SK-N-SH (cell line): ENCODE measurements at regions not wholly inside any gene's neighbourhood (a gene's known extent, or its start where the extent isn't known, plus 50 kb on each side); places are given as distances from the start of the nearest gene placed in this dataset.

Experiments used
- CTCF ChIA-PET: fragments of 300-600, 350-600 bp; formaldehyde crosslinking; extraction: SDS; loops from one replicate; lab custom pipeline; 2021; lab: Yijun Ruan, JAX
- POLR2A ChIA-PET: fragments of 350-600 bp; sonication (Branson Sonifier 250); formaldehyde crosslinking; extraction: SDS; loops from one replicate; lab custom pipeline; 2020; ENCODE audit warnings: antibody characterized with exemption, inconsistent platforms; lab: Yijun Ruan, JAX
- DNase-seq: peaks from one replicate; pipeline ENCODE4 v3.0.0; 2012
- H2AFZ ChIP-seq: fragments of 200-600 bp; sonication (generic); 2 replicates; pipeline ENCODE4 v1.8.1; 2016; ENCODE audit warnings: antibody characterized with exemption, mild to moderate bottlenecking, low read depth
- H3F3A ChIP-seq: fragments of 200-600 bp; sonication (generic); replicated peaks from 2 replicates; pipeline ENCODE3; 2016; ENCODE audit warnings: antibody characterized with exemption, mild to moderate bottlenecking; ENCODE audit not compliant: insufficient read depth
- H3K27ac ChIP-seq, 2 experiments: fragments of 200-500 bp in 1 of 2; fragments of 200-600 bp in 1 of 2; sonication (Bioruptor generic) in 1 of 2; sonication (generic), shearing (Covaris generic) in 1 of 2; 2 replicates each; pipeline versions ENCODE4 v1.5.1 to v1.6.1; 2014 to 2016; ENCODE audit warnings: low read depth in 2 of 2, inconsistent platforms in 1 of 2, low read length in 1 of 2, mild to moderate bottlenecking in 1 of 2, mixed read lengths in 1 of 2
- H3K27me3 ChIP-seq: fragments of 200-600 bp; sonication (generic), shearing (Covaris generic); 2 replicates; pipeline ENCODE4 v1.6.1; 2016; ENCODE audit warnings: mixed run types; ENCODE audit not compliant: insufficient read depth
- H3K36me3 ChIP-seq, 2 experiments: fragments of 200-500 bp in 1 of 2; fragments of 200-600 bp in 1 of 2; sonication (Bioruptor generic) in 1 of 2; sonication (generic) in 1 of 2; replicated peaks in 1 of 2; 2 replicates each; pipeline versions ENCODE3 to v1.5.1; 2014 to 2016; ENCODE audit warnings: low read length in 1 of 2, mild to moderate bottlenecking in 1 of 2; ENCODE audit not compliant: insufficient read depth in 2 of 2, control insufficient read depth in 1 of 2
- H3K4me1 ChIP-seq, 2 experiments: fragments of 200-500 bp in 1 of 2; fragments of 200-600 bp in 1 of 2; sonication (Bioruptor generic) in 1 of 2; sonication (generic), shearing (Covaris generic) in 1 of 2; 2 replicates each; pipeline versions ENCODE4 v1.5.1 to v1.6.1; 2014 to 2016; ENCODE audit warnings: low read depth in 1 of 2, low read length in 1 of 2, mixed run types in 1 of 2; ENCODE audit not compliant: insufficient read depth in 2 of 2, control insufficient read depth in 1 of 2
- H3K4me2 ChIP-seq: fragments of 200-600 bp; sonication (generic), shearing (Covaris generic); 2 replicates; pipeline ENCODE4 v1.6.1; 2017; ENCODE audit warnings: mixed run types
- H3K4me3 ChIP-seq, 2 experiments: fragments of 200-500 bp in 1 of 2; fragments of 200-600 bp in 1 of 2; sonication (Bioruptor generic) in 1 of 2; sonication (generic), shearing (Covaris generic) in 1 of 2; 2 replicates each; pipeline versions ENCODE4 v1.5.1 to v1.8.1; 2014 to 2016; ENCODE audit warnings: low read depth in 2 of 2, inconsistent platforms in 1 of 2, low read length in 1 of 2, mild to moderate bottlenecking in 1 of 2, mixed read lengths in 1 of 2, moderate library complexity in 1 of 2
- H3K79me2 ChIP-seq: fragments of 200-600 bp; sonication (generic); 2 replicates; pipeline ENCODE4 v1.8.1; 2017; ENCODE audit warnings: mild to moderate bottlenecking; ENCODE audit not compliant: insufficient read depth
- H3K9ac ChIP-seq: fragments of 200-600 bp; sonication (generic); 2 replicates; pipeline ENCODE4 v1.6.1; 2017; ENCODE audit warnings: mixed run types
- H3K9me2 ChIP-seq: fragments of 200-600 bp; sonication (generic); 2 replicates; pipeline ENCODE4 v1.6.1; 2017; ENCODE audit warnings: mixed run types
- H3K9me3 ChIP-seq: fragments of 200-600 bp; sonication (generic); 2 replicates; pipeline ENCODE4 v1.6.1; 2017; ENCODE audit warnings: mixed run types, mild to moderate bottlenecking, moderate library complexity
- H4K20me1 ChIP-seq: fragments of 200-600 bp; sonication (generic); 2 replicates; pipeline ENCODE4 v1.6.1; 2017; ENCODE audit warnings: mild to moderate bottlenecking, mixed run types; ENCODE audit not compliant: insufficient read depth
- MEF2A ChIP-seq: IDR thresholded peaks from 2 replicates; pipeline ENCODE4 v1.4.0; 2012; ENCODE audit warnings: low read depth, borderline replicate concordance
- NFIC ChIP-seq: IDR thresholded peaks from 2 replicates; pipeline ENCODE4 v1.4.0; 2012; ENCODE audit warnings: borderline replicate concordance
- NRF1 ChIP-seq: IDR thresholded peaks from 2 replicates; pipeline ENCODE4 v1.6.1; 2012; ENCODE audit warnings: low read depth, mild to moderate bottlenecking, low read length
- SIN3A ChIP-seq: IDR thresholded peaks from 2 replicates; pipeline ENCODE4 v1.6.1; 2012; ENCODE audit warnings: low read depth, mild to moderate bottlenecking, low read length, moderate library complexity, borderline replicate concordance
- TEAD4 ChIP-seq: IDR thresholded peaks from 2 replicates; pipeline ENCODE4 v1.4.0; 2012; ENCODE audit warnings: mild to moderate bottlenecking, borderline replicate concordance; ENCODE audit not compliant: insufficient read depth
- WGBS: methylation state at CpG from one replicate; pipeline ENCODE4 v1.1.6; 2017; ENCODE audit warnings: low lambda C conversion rate; 5-methylcytosine and 5-hydroxymethylcytosine counted together
- TF ChIP-seq, protein P1 (sequence below): IDR thresholded peaks from 2 replicates; pipeline ENCODE4; 2012
- TF ChIP-seq, protein P2 (sequence below): IDR thresholded peaks from 2 replicates; pipeline ENCODE4 v1.6.1; 2012; ENCODE audit warnings: mild to moderate bottlenecking, low read depth, low read length, moderate library complexity

DNA sequence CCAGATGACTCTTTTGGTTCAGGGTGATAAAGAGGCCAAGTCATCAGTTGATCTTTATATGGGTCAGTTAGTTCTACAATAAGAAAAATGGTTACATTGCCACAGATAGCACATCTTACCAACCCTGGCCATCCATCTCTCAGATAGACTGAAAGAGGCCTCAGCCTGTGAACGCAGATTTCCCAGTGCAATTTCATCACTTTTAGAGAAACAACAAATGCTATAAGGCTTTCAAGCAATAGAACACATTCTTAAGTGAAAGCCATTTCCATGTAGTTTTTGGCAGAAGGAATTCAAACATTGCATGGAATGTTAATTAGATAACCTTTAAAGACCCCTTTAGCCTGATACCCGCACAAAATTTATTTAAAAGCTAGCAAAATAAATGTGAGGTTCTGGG is 200.6 kb upstream of the ZBTB20 start:
- no peak for DNase-seq
- TF ChIP-seq, protein P1, sequence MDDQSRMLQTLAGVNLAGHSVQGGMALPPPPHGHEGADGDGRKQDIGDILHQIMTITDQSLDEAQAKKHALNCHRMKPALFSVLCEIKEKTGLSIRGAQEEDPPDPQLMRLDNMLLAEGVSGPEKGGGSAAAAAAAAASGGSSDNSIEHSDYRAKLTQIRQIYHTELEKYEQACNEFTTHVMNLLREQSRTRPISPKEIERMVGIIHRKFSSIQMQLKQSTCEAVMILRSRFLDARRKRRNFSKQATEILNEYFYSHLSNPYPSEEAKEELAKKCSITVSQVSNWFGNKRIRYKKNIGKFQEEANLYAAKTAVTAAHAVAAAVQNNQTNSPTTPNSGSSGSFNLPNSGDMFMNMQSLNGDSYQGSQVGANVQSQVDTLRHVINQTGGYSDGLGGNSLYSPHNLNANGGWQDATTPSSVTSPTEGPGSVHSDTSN = no peak
- TF ChIP-seq, protein P2, sequence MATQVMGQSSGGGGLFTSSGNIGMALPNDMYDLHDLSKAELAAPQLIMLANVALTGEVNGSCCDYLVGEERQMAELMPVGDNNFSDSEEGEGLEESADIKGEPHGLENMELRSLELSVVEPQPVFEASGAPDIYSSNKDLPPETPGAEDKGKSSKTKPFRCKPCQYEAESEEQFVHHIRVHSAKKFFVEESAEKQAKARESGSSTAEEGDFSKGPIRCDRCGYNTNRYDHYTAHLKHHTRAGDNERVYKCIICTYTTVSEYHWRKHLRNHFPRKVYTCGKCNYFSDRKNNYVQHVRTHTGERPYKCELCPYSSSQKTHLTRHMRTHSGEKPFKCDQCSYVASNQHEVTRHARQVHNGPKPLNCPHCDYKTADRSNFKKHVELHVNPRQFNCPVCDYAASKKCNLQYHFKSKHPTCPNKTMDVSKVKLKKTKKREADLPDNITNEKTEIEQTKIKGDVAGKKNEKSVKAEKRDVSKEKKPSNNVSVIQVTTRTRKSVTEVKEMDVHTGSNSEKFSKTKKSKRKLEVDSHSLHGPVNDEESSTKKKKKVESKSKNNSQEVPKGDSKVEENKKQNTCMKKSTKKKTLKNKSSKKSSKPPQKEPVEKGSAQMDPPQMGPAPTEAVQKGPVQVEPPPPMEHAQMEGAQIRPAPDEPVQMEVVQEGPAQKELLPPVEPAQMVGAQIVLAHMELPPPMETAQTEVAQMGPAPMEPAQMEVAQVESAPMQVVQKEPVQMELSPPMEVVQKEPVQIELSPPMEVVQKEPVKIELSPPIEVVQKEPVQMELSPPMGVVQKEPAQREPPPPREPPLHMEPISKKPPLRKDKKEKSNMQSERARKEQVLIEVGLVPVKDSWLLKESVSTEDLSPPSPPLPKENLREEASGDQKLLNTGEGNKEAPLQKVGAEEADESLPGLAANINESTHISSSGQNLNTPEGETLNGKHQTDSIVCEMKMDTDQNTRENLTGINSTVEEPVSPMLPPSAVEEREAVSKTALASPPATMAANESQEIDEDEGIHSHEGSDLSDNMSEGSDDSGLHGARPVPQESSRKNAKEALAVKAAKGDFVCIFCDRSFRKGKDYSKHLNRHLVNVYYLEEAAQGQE = no peak
- H3K36me3 ChIP-seq = no peaks in the 10 kb centered on the region
- H3K4me1 ChIP-seq = no peaks in the 10 kb centered on the region; a peak in 1 of 4 replicates
- 61% methylated on average over 2 of the region's 2 CpGs for WGBS
- no peak overlapping the region for H3K9ac ChIP-seq
- H2AFZ ChIP-seq = no peak overlapping the region; the same call in 1 of the 2 replicates
- H3K9me3 ChIP-seq = no peaks in the 10 kb centered on the region
- H3K9me2 ChIP-seq = no peaks in the 10 kb centered on the region
- H3K4me3 ChIP-seq = no peak overlapping the region
- no peaks in the 10 kb centered on the region for H3K79me2 ChIP-seq
- H3K27ac ChIP-seq = no peak overlapping the region
- POLR2A ChIA-PET = no interaction called here
- CTCF ChIA-PET = no interaction called here
- H3K4me2 ChIP-seq = no peak overlapping the region
- H3F3A ChIP-seq = no peaks in the 10 kb centered on the region
- H3K27me3 ChIP-seq = no peaks in the 10 kb centered on the region
- H4K20me1 ChIP-seq = no peaks in the 10 kb centered on the region

DNA sequence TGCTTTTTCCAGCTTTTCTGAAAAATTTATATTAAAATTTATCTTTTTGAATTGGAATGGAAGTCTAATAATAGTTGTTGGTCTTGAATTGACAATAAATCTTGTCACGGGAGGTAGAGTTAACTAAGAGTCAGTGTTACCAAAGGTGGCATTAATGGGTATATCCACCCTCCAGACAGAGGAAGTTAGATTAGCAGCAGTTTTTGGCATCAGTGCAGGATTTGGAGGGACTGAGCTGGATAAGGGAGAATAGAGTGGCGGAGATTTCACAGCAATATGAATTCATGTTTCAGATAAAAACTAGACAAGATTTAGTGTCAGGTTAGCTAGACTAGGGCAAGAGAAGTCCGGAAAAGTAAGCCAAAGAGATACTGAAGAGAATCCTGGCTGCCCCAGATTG is 201.3 kb upstream of the ZBTB20 start:
- Histone ChIP-seq H3K27ac (no peak overlapping the region), H3K36me3 (no peaks in the 10 kb centered on the region), H3K9ac (no peak overlapping the region), H3K4me2 (no peak overlapping the region), H3F3A (no peaks in the 10 kb centered on the region), H2AFZ (no peak overlapping the region; the same call in 1 of the 2 replicates), H3K27me3 (no peaks in the 10 kb centered on the region), H3K4me1 (no peaks in the 10 kb centered on the region; a peak in 1 of 4 replicates), H3K4me3 (no peak overlapping the region), H4K20me1 (no peaks in the 10 kb centered on the region), H3K9me2 (no peaks in the 10 kb centered on the region), H3K9me3 (no peaks in the 10 kb centered on the region), H3K79me2 (no peaks in the 10 kb centered on the region)
- CTCF ChIA-PET = no interaction called here
- TF ChIP-seq SIN3A = no peak
- TF ChIP-seq NFIC = no peak
- no peak for TF ChIP-seq MEF2A
- TF ChIP-seq TEAD4 = no peak
- TF ChIP-seq, protein P1 = no peak
- TF ChIP-seq NRF1 = no peak
- 83% methylated on average over 3 of the region's 3 CpGs for WGBS
- DNase-seq = no peak
- POLR2A ChIA-PET = no interaction called here
